Fibroblast of villous mesenchyme (primary cell): ENCODE measurements at regions not wholly inside any gene's neighbourhood (a gene's known extent, or its start where the extent isn't known, plus 50 kb on each side); places are given as distances from the start of the nearest gene placed in this dataset.

Experiments
- DNase-seq: peaks from one replicate; pipeline ENCODE4 v3.0.0-alpha.2; 2010; ENCODE audit warnings: low read depth
- H3K4me3 ChIP-seq: 2 replicates; pipeline ENCODE4 v1.5.1; 2011; ENCODE audit warnings: low read depth, mild to moderate bottlenecking, low read length
- CTCF ChIP-seq: IDR thresholded peaks from 2 replicates; pipeline ENCODE4 v1.5.1; 2012; ENCODE audit warnings: low read depth, mild to moderate bottlenecking, low read length; ENCODE audit not compliant: insufficient read depth

DNA sequence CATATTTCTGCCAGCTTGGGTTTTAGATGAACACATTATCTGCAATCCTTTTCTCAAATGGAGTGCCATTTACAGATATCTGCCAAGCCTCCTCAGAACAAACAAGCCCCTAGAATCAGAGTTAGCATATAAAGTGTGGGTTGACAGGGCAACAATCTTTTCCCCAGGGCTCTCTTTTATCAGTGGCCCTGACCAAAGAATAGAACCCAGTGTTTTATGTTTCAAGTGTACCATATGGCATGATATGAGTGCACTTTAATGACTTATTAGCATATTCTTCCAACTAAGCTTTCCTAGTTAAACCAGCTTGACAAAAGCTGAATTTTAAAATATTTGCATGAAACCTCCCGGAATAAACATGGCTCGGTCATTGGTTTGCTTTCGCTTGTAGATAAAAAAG lies 57.3 kb downstream of the EVX1 start:
- DNase-seq: no peak
- TF ChIP-seq CTCF: no peak
- no peak overlapping the region for H3K4me3 ChIP-seq

DNA sequence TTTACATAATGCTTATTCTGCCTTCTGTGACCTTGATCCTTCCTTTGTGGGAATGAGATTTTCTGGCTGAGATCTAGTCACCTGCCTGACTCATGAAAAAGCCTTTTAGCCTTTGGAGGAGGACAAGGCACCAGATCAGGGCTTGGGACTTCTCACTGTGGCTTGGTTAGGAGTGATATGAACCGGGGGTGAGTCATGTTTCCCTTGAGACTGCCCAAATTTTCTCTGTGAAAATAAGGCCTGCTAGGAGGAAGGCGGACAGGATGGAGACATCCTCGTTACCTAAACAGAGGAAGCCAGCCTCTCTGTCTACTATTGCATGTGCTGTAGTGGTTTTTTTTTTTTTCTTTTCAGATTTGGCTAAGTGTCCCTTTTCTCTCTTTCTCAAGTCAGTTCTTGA lies 57.8 kb downstream of the EVX1 start:
- H3K4me3 ChIP-seq: no peak overlapping the region
- TF ChIP-seq CTCF: no peak
- no peak for DNase-seq

DNA sequence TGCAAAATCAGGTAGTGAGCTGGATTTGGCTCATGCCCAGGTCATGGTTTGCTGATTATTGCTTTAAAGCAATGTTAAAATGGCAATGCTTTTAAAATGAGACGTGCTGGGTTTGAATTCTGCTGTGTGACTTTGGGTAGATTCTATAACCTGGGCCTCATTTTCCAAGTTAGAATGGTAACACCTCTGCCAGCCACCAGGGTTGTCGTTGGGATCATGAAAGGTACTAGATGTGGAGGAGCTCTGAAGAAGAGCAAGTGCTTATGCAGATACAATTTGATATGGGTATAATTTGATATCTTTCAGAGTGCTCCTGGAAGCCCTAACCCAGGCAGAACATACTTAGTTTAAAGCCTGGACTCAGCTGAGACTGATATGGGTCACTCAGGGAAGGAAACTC lies 60.0 kb downstream of the EVX1 start:
- DNase-seq: no peak
- no peak for TF ChIP-seq CTCF
- H3K4me3 ChIP-seq: no peak overlapping the region

DNA sequence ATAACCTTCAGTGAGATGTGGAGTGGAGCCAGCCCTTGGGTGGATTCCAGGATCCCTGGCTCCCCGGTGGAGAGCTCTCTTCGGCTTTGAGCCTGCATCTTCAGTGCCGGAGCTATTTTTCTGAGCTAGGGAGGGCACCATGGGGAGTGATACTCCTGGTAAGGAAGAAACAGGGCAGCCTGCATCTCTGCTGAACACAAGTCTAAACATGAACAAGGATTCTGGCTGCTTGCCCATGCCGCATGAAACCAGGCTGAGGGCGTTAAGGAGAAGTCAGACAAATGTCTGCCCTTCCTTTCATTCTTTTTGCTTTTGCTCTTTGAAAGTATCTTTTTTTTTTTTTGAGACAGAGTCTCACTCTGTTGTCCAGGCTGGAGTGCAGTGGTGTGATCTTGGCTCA lies 60.4 kb downstream of the EVX1 start:
- DNase-seq: peak; percentile 14
- TF ChIP-seq CTCF: no peak
- H3K4me3 ChIP-seq: no peak overlapping the region

- H3K4me3 ChIP-seq: no peak overlapping the region
- no peak for DNase-seq
- TF ChIP-seq CTCF: no peak
Observed at GRCh38 chr7:27305854-27306253, 63.3 kb downstream of the EVX1 start.

DNA sequence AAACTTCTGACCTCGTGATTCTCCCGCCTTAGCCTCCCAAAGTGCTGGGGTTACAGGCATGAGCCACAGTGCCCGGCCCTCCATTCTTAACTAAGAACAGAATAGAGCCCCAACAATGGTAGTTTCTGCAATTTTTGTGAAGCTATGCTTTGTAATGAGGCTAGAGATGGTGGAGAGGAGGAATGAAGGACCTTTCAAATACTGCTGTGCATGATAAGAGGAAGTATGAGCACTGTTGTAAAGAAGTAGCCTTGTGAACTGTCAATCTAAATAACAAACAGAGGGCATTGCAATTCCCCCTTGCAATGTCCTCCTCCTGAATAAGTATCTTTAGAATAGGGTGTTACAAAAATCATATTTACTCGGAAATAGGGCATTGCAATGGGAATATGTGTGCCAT lies 70.2 kb downstream of the EVX1 start:
- no peak for DNase-seq
- no peak overlapping the region for H3K4me3 ChIP-seq
- no peak for TF ChIP-seq CTCF

DNA sequence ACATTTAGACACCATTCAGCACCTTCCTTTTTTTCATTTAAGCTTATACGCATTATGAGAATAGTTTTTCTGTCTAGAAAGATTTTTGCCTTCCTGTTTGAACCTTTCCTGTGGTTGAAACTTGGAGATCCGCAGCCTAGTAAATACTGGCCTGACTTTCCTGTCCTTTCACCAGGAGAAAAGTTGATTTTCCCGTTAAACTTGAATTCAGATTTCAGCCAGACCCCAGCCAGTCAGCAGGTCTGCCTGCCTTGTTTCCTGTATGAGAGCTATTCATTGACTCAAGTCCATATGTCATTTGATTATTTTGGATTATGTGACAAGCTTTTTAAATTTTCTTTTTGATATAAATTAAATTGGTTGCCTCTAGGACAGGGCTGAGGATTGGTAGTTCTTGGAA lies 71.5 kb downstream of the EVX1 start:
- no peak for DNase-seq
- no peak overlapping the region for H3K4me3 ChIP-seq
- TF ChIP-seq CTCF: no peak
